Islet of Langerhans (tissue), 1 donor: ENCODE measurements at regions not wholly inside any gene's neighbourhood (a gene's known extent, or its start where the extent isn't known, plus 50 kb on each side); places are given as distances from the start of the nearest gene placed in this dataset.

Experiments used
- FAIRE-seq: peaks from one replicate; lab custom pipeline; 2011; peaks lifted over from hg19 to GRCh38; lab: Jason Lieb, UNC

DNA sequence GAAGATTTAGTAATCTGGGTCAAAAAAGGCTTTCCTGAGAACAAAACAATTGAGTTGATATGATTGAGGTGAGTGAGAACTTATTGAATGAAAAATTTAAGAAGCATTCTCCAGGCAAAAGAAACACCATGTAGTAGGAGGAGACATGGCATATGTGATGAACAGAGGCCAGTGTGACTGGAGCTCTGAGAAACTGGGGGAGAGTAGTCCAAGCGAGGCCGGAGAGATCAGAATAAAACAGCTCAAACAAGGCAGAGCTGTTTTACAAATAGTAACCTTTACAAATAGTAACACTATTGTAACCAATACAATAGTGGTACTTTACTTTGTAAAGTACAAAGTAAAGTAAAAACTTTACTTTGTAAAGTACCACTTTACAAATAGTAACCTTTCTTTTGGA lies 1159.1 kb downstream of the PCDH9 start:
- FAIRE-seq, result no peak

DNA sequence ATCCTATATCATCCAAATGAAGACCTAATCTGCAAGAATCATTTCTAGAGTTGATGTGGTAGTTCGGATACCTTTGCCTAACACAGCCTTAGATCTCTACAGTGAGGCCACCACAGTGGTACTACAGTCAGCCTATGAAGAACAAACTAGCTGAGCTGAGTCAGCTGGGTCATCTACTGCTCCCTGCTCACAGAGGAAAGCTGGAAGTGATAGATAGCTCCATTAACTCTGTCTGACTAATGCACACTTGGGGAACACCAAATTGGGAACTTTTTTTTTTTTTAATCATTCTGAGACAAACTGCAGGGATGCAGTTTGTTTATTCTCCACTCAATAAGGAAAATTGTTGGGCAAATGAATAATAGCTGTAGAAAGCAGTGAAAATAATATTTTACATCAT lies 1160.6 kb downstream of the PCDH9 start:
- no peak for FAIRE-seq

DNA sequence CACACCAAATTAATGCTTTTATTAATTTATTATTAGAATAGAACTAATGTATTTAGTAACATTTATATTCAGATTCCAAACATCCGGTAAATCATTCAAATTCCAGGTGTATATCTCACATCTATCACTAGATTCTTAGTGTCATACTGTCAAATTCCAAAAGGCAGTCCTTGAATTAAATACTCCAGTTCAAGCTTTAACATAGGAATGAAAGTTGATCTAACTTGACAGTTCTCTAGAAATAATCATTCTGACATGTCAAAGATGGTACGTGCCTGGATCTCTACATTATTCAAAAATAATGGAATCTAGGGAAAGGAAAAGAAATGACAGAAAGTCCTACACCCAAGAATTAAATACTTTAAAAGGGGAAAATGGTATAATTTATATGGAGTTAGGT lies 1161.5 kb downstream of the PCDH9 start:
- no peak for FAIRE-seq

DNA sequence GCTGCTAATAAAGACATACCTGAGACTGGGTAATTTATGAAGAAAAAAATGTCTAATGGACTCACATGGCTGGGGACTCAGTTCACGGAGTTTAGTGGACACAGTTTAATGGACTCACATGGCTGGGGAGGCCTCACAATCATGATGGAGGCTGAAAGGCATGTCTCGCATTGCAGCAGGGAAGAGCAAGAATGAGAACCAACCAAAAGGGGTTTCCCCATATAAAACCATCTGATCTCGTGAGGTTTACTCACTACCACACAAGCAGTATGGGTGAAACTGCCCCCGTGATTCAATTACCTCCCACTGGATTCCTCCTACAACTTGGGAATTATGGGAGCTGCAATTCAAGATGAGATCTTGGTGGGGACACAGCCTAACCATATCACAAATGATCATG lies 1181.2 kb downstream of the PCDH9 start:
- FAIRE-seq, result no peak

DNA sequence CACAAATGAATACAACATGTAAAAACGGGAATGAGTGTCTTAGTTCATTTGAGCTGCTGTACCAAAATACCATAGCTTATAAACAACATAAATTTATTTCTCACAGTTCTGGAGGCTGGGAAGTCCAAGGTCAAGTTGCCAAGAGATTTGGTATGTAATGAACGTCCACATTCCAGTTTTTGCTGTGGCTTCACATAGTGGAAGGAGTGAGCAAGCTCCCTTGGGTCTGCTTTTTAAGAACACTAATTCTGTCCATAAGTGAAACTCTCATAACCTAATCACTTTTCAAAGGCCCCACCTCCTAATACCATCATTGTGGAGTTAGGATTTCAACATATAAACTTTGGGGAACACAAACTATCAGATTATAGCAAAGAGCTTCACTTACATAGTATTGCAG lies 1189.6 kb downstream of the PCDH9 start:
- FAIRE-seq, result no peak

DNA sequence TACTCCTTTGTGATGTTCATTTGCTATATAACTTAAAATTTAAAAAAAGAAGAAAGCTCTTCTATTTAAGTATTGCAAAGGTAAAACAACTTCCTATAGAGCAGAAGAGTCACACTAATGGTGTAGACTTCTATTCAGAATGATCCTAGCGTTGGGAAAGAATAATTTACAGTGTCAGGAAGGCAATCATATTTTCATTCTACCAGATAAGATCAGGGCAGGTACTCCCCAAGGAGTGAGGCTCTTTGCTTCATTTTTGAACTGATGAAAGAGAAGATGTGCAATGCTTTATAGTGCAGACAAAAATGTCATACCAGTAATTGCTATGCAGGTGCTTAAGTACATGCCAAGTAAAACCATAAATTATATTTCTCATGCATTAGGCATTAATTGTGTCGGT lies 1193.0 kb downstream of the PCDH9 start:
- FAIRE-seq, result no peak

DNA sequence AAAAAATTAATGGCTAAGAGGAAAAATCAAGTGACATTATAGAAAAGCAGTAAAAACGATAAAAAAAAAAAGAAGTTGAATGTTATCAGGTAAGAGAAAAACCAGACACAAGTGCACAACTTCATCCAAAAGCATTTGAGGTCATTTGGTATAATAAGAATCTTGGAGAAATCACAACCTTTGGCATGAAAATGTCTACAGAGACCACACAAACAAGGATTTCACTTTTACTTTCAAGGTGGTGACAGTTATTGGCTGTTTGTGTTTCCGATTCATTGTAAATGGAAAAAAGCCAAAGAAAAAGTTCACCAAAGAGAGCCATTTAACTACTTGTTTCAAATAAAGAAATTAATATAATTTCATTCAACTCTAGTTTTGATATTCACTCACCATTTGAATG lies 1193.5 kb downstream of the PCDH9 start:
- FAIRE-seq, result no peak

DNA sequence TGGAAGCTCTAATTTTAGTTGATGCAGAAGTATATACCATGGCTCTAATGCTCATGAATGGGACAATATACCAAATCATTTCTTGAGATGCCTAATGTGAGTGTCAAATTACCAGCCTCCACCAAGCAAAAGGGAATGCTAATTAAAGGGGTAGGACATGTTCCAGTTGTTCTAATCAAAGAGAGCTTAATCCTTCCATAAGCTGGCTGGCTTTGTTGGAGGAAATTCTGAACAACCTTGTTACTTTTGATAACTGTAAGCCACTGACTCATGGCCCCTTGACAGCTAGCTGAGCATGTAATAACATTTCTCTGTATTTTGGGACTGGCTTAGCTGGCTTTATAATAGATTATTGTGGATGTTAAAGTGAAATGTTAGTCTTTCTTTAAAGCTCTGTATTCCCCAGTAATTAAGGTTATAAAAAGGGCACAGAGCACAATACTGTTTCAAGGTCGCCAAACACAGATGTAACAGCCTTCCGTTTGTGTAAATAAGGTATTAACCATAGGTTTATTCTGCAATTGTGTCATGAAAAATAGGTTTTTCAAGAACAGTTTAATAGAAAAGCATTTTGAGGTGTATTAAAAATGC lies 1194.0 kb downstream of the PCDH9 start:
- FAIRE-seq, result no peak

DNA sequence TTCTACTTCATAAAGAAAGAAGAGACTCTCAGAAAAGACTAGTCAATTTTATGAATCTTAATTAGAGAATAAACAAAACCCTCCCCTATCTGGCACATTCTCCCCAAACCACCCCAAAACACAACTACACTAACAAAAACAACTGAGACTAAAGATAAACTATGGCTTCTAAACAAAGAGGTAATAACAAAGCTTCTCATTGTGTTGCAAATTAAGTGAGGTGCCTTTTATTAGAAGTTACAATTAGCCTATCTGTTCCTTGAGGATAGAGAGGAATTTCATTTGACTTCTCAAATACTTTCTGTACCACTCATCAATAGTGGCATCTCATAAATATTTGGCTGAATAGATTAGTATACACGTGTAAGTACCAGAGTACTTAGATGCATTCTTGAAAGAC lies 1196.2 kb downstream of the PCDH9 start:
- FAIRE-seq, result no peak

DNA sequence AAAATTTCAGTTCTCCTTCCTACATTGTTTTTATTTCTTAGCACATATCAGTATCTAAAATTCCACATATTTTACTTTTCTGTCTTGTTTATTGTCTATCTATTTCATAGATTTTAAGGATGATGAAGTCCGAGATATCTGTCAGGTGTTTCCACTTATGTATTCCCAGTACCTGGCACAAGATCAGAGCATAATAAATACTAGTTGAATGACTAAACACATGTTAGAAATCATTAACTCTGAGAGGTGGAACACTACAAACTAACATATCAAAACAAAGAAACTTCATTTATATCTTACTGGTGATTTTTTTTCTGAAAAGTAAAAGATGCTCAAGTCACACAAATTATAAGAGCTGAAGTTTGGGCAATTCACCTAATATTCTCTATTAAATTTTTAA lies 1208.3 kb downstream of the PCDH9 start:
- FAIRE-seq, result no peak

DNA sequence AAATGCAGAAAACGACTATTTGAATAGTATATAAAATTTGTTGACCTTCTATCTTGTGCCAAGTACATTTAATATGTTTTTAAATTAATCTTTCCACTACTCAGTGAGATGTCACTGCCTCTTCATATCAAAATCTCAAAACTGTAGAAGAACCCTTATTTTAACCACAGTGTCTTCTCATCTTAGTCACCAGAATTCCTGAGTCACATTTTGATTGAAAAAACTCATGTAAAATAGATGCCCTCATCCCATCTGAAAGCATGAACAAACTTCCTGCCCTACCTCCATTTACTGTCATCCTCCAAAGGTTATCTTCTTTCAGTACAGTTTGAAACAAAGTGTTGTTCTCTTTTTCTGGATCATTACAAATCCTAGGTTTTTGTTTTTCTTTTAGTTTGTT lies 1215.4 kb downstream of the PCDH9 start:
- FAIRE-seq, result no peak

DNA sequence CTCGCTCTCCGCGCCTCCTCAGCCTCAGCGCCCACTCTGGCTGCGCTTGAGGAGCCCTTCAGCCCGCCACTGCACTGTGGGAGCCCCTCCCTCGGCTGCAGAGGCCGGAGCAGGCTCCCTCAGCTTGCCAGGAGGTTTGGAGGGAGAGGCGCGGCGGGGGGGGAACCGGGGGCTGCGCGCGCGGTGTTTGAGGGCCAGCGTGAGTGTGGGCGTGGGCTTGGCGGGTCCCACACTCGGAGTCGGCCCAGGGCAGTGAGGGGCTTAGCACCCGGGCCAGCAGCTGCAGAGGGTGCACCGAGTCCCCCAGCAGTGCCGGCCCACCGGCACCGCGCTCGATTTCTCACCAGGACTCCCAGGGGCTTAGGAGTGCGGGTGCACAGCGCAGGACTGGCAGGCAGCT lies 1220.9 kb downstream of the PCDH9 start:
- FAIRE-seq, result no peak

DNA sequence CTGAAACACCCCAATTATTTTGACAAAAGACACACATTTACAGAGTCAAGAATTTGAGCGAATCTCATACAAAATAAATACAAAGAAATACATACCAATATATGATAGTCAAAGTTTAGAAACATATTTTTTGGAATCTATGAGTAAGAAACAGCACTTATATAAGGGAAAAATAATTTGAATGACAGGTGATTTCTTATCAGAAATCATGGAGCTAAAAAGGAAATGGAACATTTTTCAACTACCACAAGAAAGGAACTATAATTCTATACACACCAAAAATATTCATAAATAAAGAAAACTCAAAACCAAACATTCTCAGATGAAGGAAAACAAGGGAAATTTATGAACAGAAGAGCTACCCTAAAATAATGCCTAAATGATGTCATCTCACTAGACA lies 1226.6 kb downstream of the PCDH9 start:
- no peak for FAIRE-seq

DNA sequence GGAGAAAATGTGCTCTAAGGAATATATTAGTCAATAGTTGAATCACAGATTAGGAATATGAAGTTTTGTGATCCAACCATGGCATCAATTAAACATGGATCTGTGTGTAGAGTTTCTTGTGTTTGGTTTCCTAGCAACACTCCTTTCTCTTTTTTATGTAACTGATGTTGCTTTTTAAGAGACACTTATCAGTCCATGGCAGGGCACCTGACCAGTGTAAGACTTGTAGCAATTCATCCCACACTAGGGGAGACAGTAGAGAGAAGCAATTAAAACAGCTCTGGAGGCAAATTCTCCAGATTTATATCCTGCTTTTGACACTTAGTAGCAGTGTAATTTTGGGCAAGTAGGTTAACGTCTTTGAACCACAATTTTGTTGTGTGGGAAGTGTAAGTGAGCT lies 1229.0 kb downstream of the PCDH9 start:
- FAIRE-seq, result no peak

DNA sequence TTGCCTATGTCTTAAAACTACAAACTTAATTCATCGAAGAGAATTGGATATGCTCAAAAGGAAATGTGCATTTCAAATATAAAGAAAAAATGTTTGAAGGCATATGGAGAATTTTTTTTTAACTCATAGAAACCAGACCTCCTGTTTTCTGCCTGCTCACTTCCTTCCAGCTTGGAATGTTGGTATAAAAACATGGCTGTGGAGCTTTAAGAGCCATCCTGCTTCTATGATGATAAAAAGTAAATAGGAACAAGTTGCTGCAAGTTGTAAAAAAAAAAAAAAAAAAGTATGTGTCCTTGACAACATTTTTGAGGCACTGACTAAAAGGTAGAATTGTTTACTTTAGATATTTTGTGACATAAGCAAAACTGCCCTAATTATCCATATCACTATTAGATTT lies 1230.7 kb downstream of the PCDH9 start:
- no peak for FAIRE-seq

DNA sequence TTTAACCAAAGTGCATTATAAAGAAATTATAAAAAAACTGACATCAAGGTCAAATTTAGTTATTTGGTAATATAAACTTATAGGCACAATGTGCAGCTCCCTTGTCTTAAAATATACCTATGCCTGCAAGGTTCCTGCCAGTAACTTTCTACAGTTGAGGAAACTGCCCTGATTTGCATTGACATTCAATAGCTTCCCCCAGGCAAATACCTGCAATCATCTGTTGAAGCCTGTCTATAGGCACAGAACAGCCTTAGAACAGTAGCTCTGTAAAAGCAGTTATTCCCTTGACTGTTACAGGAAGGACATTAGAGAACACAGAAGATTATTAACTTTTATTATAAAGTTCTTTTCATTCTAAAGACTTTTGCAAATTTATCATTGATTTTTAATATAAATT lies 1239.5 kb downstream of the PCDH9 start:
- FAIRE-seq, result no peak

DNA sequence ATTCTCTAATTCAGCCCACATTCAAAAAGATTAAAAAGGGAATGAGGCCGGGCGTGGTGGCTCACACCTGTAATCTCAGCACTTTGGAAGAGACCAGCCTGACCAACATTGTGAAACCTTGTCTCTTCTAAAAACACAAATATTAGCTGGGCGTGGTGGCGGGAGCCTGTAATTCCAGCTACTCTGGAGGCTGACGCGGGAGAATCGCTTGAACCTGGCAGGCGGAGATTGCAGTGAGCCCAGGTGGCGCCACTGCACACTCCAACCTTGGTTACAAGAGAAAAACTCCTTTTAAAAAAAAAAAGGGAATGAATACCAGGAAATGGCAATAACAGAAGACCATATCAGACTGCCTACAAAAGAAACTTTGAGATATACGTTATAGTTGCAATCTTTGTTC lies 1244.5 kb downstream of the PCDH9 start:
- no peak for FAIRE-seq

DNA sequence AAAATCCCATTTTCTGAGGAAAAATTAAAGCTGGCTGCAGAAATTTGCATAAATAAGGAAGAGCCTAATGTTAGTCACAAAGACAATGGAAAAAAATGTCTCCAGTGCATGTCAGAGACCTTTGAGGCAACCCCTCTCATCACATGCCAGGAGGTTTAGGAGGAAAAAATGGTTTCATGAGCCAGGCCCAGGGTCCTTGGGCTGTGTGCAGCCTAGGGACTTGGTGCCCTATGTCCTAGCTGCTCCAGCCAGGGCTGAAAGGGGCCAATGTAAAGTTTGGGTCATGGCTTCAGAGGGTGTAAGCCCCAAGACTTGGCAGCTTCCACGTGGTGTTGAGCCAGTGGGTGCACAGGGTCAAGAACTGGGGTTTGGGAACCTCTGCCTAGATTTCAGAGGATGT lies 1252.6 kb downstream of the PCDH9 start:
- FAIRE-seq, result no peak

DNA sequence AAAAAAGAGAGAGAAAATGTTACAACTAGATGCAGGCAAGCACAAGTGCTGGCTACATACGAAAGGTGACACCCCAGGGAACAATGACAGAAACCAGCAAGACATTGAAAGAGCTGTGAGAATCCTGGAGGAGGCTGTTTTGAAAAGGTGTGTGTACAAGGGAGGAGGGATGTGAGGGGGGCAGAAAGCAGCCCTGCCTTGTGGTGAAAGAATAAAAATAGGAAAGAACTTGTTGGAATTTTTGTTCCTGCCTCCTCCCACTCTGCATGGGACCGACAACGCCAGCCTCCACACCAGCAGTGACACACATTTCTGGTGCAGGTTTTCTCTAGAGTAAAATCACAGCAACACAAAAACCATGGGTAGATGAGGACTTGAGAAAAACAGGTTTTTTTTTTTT lies 1258.6 kb downstream of the PCDH9 start:
- FAIRE-seq, result no peak

DNA sequence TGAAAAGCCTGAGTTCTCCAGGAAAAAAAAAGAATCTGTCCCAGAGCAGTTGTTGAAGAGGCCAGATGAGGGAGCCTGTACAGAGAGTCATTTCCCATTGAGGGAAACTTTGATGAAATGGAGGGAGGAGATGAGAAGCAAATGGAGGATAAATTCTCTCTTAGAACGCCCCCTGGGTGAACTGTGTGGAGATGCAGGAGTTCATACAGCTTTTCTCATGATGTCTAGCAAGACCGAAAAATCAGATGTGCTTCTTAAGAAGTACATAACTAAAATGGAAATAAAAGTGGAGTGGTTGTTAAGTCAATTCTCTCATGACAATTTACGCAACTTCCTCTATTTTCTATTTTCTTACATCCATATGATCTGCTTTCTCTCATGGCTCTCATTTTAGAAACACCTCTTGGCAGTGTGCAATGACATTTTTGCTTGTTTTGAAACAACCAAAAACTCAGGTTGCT lies 1263.1 kb downstream of the PCDH9 start:
- FAIRE-seq, result no peak

DNA sequence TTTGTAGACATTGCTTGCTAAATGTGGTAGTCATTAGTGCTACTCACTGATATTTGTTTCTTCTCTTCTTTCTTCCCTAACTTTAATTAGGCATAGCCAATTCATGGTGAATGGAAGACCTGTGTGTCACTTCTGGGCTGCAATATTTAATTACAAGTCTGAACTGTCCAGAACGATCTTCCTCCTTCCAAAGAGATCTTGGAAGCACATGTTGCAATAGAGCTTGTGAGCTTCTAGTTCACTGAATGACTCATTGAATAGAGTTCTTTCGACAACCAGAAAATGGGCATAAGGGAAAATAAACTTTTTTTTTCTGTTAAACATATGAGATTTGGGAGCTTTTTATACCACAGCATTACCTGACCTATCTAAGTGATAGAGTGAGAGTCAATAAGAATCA lies 1264.6 kb downstream of the PCDH9 start:
- no peak for FAIRE-seq

DNA sequence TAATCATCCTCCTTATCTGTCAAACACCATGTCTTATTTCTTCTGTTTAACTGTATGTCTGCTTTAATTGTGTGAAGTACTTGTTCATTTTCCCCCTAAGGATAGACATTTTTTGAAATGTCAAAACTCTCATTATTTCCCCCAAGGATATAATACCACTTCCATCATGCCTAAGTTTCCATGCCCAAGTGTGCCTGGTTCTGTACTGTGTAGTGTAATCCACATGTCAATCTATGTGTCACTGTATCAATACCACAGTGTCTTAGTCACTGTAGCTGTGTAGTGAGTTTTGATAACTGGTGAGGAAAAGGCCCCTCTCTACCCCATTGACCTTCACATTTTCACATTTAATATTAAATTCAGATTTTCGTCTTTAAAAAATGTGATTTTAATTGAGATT lies 1265.5 kb downstream of the PCDH9 start:
- no peak for FAIRE-seq

DNA sequence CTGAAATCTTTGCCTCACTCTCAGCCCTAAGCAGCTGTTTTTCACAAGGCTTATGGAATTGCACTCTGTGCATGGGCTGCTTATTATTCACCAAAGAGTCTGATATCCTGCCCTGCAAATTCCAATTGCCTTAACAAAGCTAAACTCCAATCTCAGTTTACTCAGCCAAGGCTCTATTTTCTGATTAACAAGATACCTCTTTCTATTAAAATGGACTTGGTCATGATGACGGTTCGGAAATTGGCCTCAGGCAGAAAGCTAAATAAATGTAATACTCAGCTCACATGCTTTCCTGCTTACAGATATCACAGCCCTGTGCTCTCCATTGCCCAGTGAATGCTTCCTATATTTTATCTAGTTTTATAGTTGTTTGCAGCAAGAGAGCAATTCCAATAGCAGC lies 1270.8 kb downstream of the PCDH9 start:
- no peak for FAIRE-seq

DNA sequence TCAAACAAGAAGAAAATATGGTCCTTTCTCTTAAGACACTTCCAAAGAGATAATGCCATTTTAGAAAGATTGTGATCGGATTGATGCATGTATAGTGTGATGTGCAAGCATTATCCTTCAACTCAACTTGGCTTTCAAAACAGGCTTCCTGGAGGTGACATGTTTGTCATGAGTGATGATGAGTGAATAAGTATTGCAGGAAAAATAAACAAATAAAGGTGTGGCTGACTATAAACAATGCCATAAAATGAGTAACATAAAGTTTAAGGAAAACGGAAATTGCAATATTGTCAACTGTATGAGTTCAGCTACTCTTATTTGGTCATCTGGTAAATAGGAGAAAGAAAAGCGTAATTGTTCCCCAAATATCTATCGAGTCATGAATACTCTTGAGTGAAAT lies 1283.7 kb downstream of the PCDH9 start:
- FAIRE-seq, result no peak

DNA sequence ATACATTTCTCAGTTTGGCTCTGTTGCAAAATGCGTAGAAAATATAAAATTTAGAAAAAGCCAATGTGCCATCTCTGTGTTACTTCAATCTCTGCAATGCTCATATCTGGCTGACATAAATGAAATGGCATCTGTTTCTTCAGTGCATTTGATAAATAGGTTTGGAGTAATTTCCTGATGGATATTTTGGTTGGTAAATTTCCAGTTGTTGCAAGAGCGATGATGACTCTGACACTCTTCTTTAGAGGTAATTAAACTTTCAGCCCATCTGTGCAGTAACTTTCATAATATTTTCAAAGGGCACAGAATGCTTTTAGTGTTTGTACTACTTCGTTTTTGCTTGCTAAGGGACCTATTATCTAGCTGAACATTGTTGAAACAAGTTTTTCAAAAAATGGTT lies 1286.4 kb downstream of the PCDH9 start:
- no peak for FAIRE-seq
